ENCODE measurements at regions not wholly inside any gene's neighbourhood (a gene's known extent, or its start where the extent isn't known, plus 50 kb on each side); places are given as distances from the start of the nearest gene placed in this dataset.

DNA sequence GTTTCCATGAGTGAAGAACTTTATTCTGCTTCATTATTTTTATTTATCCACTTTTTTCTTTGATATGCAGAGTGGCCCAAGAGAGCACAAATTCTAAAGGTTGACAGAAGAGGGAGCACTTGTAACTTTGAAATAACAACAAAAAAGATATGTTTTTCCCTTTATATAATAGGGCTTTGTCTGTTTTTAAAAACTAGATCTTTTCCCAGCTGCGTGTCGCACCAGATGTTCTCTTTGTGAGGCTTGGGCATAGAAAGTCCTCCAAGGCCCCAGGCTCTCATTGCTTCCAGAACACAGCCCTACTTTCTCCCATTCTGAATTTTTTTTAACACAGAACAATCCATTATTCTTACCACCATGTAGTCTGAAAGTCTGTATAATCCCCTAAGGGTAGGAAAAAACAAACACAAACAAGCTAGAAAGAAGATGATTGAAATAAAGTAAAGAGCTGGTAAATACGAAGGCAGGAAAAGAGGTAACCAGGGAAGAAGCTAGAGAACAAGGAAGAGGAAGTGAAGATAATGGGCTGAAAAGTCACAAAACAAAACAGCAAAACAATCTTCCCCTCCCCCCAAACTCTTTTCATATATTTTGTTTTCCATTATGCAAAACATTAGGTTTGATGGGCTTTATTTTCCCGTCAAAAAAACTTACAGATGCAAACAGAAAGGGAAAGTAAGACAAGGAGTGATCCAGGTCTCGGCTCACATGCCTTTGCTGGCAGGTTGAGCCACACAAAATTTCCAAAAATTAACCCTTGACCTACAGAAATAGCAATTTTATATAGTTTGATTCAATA, 160.4 kb downstream of the ABCA8 start:
- Histone ChIP-seq H3K27me3 (ENCODE audit: control insufficient read depth in 1 of 2, insufficient read depth in 1 of 2, low read length in 2 of 2) (no peaks in the 10 kb centered on the region), H3K18ac (ENCODE audit: low read depth in 1 of 2, low read length in 2 of 2) (no peak overlapping the region), H3K36me3 (ENCODE audit: control insufficient read depth in 1 of 2, insufficient read depth in 2 of 2, low read depth in 1 of 2, low read length in 2 of 2) (no peaks in the 10 kb centered on the region), H3K4me1 (ENCODE audit: control insufficient read depth, insufficient read depth, low read depth, low read length) (peaks cover 2% of the 10 kb centered on the region), H3K14ac (ENCODE audit: low read length in 2 of 2) (no peak overlapping the region), H2BK15ac (ENCODE audit: low read depth, poor library complexity, severe bottlenecking) (no peak overlapping the region), H3K4me2 (ENCODE audit: low read length, poor library complexity, severe bottlenecking) (no peak overlapping the region), H2BK120ac (ENCODE audit: low read depth, low read length) (peak overlapping the region; percentile 49), H2AK5ac (ENCODE audit: low read length, severe bottlenecking) (no peak overlapping the region), H2BK12ac (ENCODE audit: low read length in 2 of 2) (no peak overlapping the region), H3K4me3 (ENCODE audit: insufficient read depth in 1 of 2, low read depth in 1 of 2, low read length in 2 of 2) (peak overlapping the region in 1 of 2 experiments; percentile 9), H3K79me1 (replicated peaks; ENCODE audit: low read length, poor library complexity, severe bottlenecking) (no peaks in the 10 kb centered on the region), H3K23ac (ENCODE audit: low read length in 2 of 2) (no peak overlapping the region), H2AFZ (ENCODE audit: low read depth, low read length) (no peak overlapping the region), H3K9ac (ENCODE audit: low read length) (peak overlapping the region; percentile 83), H4K91ac (ENCODE audit: low read length) (no peak overlapping the region), H3K27ac (ENCODE audit: low read length, poor library complexity, severe bottlenecking) (no peak overlapping the region), H4K8ac (ENCODE audit: low read length) (no peak overlapping the region), H3K9me3 (ENCODE audit: control insufficient read depth, low read length) (no peaks in the 10 kb centered on the region), H3K4ac (ENCODE audit: low read depth in 1 of 2, low read length in 2 of 2) (no peak overlapping the region), H2BK5ac (ENCODE audit: low read depth, low read length, poor library complexity, severe bottlenecking) (no peak overlapping the region)
- WGBS, result 55% methylated on average over 3 of the region's 5 CpGs
- DNase-seq, result peak; percentile 39

GRCh38 chr17:68792873-68793272, 162.3 kb downstream of the ABCA8 start:
- Histone ChIP-seq H4K8ac (ENCODE audit: low read length) (peak overlapping the region; percentile 52), H3K4ac (ENCODE audit: low read depth in 1 of 2, low read length in 2 of 2) (peak overlapping the region in 1 of 2 experiments; percentile 94)
- WGBS, result 0% methylated on average over 2 of the region's 2 CpGs

DNA sequence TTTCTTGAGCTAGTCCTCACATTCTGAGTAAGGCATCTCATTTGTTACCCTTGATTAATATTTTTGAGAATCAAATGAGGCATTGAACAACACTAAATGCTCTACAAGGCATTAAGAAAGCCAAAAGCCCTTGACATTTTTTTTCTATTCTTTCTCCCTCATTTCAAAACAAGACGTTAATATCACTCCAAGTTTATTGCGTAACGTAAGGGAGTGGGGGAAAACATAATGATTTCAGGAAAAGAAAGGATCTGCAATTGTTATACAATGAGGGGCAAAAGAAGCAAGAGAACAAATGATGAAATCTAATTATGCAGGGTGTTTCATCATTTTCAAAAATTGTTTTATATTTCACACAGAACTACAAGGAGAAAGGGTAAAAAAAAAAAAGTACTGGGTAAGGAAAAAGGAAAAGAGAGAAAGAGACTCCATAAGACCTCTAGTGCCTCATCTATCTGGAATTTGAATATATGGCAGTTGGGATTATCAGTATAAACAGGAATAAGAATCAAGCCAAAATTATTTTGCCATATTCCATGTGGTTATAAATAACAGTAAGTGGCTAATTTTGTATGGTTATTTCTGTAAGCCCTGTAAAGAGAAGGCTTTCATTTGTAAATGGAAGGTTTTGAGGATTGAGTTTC, 163.0 kb downstream of the ABCA8 start:
- no peak overlapping the region for H2AFZ ChIP-seq (ENCODE audit: low read depth, low read length)
- DNase-seq, result peak; percentile 31

More at GRCh38 chr17:68792873-68793272, 162.3 kb downstream of the ABCA8 start:
- peak overlapping the region; percentile 69 to 88 for H3K18ac ChIP-seq (ENCODE audit: low read depth in 1 of 2, low read length in 2 of 2)
- peak overlapping the region; percentile 71 for H2BK120ac ChIP-seq (ENCODE audit: low read depth, low read length)
- H3K9me3 ChIP-seq (ENCODE audit: control insufficient read depth, low read length), result no peaks in the 10 kb centered on the region
- H3K4me2 ChIP-seq (ENCODE audit: low read length, poor library complexity, severe bottlenecking), result no peak overlapping the region
- no peak overlapping the region for H2BK5ac ChIP-seq (ENCODE audit: low read depth, low read length, poor library complexity, severe bottlenecking)
- H2BK12ac ChIP-seq (ENCODE audit: low read length in 2 of 2), result peak overlapping the region; percentile 83 to 95
- H3K36me3 ChIP-seq (ENCODE audit: control insufficient read depth in 1 of 2, insufficient read depth in 2 of 2, low read depth in 1 of 2, low read length in 2 of 2), result no peaks in the 10 kb centered on the region
- H2BK15ac ChIP-seq (ENCODE audit: low read depth, poor library complexity, severe bottlenecking), result no peak overlapping the region
- no peaks in the 10 kb centered on the region for H3K79me1 ChIP-seq (replicated peaks; ENCODE audit: low read length, poor library complexity, severe bottlenecking)
- peak overlapping the region; percentile 75 for H3K9ac ChIP-seq (ENCODE audit: low read length)
- H3K23ac ChIP-seq (ENCODE audit: low read length in 2 of 2), result no peak overlapping the region
- H3K4me1 ChIP-seq (ENCODE audit: control insufficient read depth, insufficient read depth, low read depth, low read length), result peaks cover 2% of the 10 kb centered on the region
- DNase-seq, result peak; percentile 16
- H3K27me3 ChIP-seq (ENCODE audit: control insufficient read depth in 1 of 2, insufficient read depth in 1 of 2, low read length in 2 of 2), result no peaks in the 10 kb centered on the region
- no peak overlapping the region for H3K4me3 ChIP-seq (ENCODE audit: insufficient read depth in 1 of 2, low read depth in 1 of 2, low read length in 2 of 2)
- no peak overlapping the region for H3K27ac ChIP-seq (ENCODE audit: low read length, poor library complexity, severe bottlenecking)
- no peak overlapping the region for H2AK5ac ChIP-seq (ENCODE audit: low read length, severe bottlenecking)
- H2AFZ ChIP-seq (ENCODE audit: low read depth, low read length), result no peak overlapping the region
- peak overlapping the region; percentile 86 for H4K91ac ChIP-seq (ENCODE audit: low read length)
- H3K14ac ChIP-seq (ENCODE audit: low read length in 2 of 2), result no peak overlapping the region

GRCh38 chr17:68790931-68791330, 164.3 kb downstream of the ABCA8 start:
- Histone ChIP-seq H3K23ac (ENCODE audit: low read length in 2 of 2) (no peak overlapping the region), H3K4me2 (ENCODE audit: low read length, poor library complexity, severe bottlenecking) (no peak overlapping the region), H2BK15ac (ENCODE audit: low read depth, poor library complexity, severe bottlenecking) (no peak overlapping the region), H3K36me3 (ENCODE audit: control insufficient read depth in 1 of 2, insufficient read depth in 2 of 2, low read depth in 1 of 2, low read length in 2 of 2) (no peaks in the 10 kb centered on the region), H4K8ac (ENCODE audit: low read length) (no peak overlapping the region), H3K79me1 (replicated peaks; ENCODE audit: low read length, poor library complexity, severe bottlenecking) (no peaks in the 10 kb centered on the region), H3K27ac (ENCODE audit: low read length, poor library complexity, severe bottlenecking) (no peak overlapping the region), H3K9me3 (ENCODE audit: control insufficient read depth, low read length) (no peaks in the 10 kb centered on the region), H2BK5ac (ENCODE audit: low read depth, low read length, poor library complexity, severe bottlenecking) (no peak overlapping the region), H4K91ac (ENCODE audit: low read length) (no peak overlapping the region), H2BK120ac (ENCODE audit: low read depth, low read length) (no peak overlapping the region), H3K9ac (ENCODE audit: low read length) (peak overlapping the region; percentile 49), H2AK5ac (ENCODE audit: low read length, severe bottlenecking) (no peak overlapping the region), H3K4me1 (ENCODE audit: control insufficient read depth, insufficient read depth, low read depth, low read length) (no peaks in the 10 kb centered on the region), H3K4ac (ENCODE audit: low read depth in 1 of 2, low read length in 2 of 2) (no peak overlapping the region), H3K27me3 (ENCODE audit: control insufficient read depth in 1 of 2, insufficient read depth in 1 of 2, low read length in 2 of 2) (no peaks in the 10 kb centered on the region), H2AFZ (ENCODE audit: low read depth, low read length) (no peak overlapping the region), H3K14ac (ENCODE audit: low read length in 2 of 2) (no peak overlapping the region), H3K4me3 (ENCODE audit: insufficient read depth in 1 of 2, low read depth in 1 of 2, low read length in 2 of 2) (no peak overlapping the region), H3K18ac (ENCODE audit: low read depth in 1 of 2, low read length in 2 of 2) (no peak overlapping the region), H2BK12ac (ENCODE audit: low read length in 2 of 2) (no peak overlapping the region)
- DNase-seq, result no peak
- WGBS, result 92% methylated on average over 5 of the region's 6 CpGs

More for the DNA sequence above, 163.0 kb downstream of the ABCA8 start:
- H4K8ac ChIP-seq (ENCODE audit: low read length), result peak overlapping the region; percentile 71
- H3K36me3 ChIP-seq (ENCODE audit: control insufficient read depth in 1 of 2, insufficient read depth in 2 of 2, low read depth in 1 of 2, low read length in 2 of 2), result no peaks in the 10 kb centered on the region
- H3K4me1 ChIP-seq (ENCODE audit: control insufficient read depth, insufficient read depth, low read depth, low read length), result peaks cover 2% of the 10 kb centered on the region
- no CpG with 5 or more reads among the region's 3 CpGs for WGBS
- H3K4me2 ChIP-seq (ENCODE audit: low read length, poor library complexity, severe bottlenecking), result no peak overlapping the region
- H3K4ac ChIP-seq (ENCODE audit: low read depth in 1 of 2, low read length in 2 of 2), result no peak overlapping the region
- H2AK5ac ChIP-seq (ENCODE audit: low read length, severe bottlenecking), result no peak overlapping the region
- peak overlapping the region in 1 of 2 experiments; percentile 69 for H3K18ac ChIP-seq (ENCODE audit: low read depth in 1 of 2, low read length in 2 of 2)
- no peak overlapping the region for H2BK15ac ChIP-seq (ENCODE audit: low read depth, poor library complexity, severe bottlenecking)
- H3K23ac ChIP-seq (ENCODE audit: low read length in 2 of 2), result no peak overlapping the region
- peak overlapping the region; percentile 75 for H3K9ac ChIP-seq (ENCODE audit: low read length)
- H2BK120ac ChIP-seq (ENCODE audit: low read depth, low read length), result no peak overlapping the region
- H3K27me3 ChIP-seq (ENCODE audit: control insufficient read depth in 1 of 2, insufficient read depth in 1 of 2, low read length in 2 of 2), result no peaks in the 10 kb centered on the region
- H3K79me1 ChIP-seq (replicated peaks; ENCODE audit: low read length, poor library complexity, severe bottlenecking), result no peaks in the 10 kb centered on the region
- peak overlapping the region; percentile 6 to 57 for H2BK12ac ChIP-seq (ENCODE audit: low read length in 2 of 2)
- no peak overlapping the region for H4K91ac ChIP-seq (ENCODE audit: low read length)
- H2BK5ac ChIP-seq (ENCODE audit: low read depth, low read length, poor library complexity, severe bottlenecking), result no peak overlapping the region
- H3K27ac ChIP-seq (ENCODE audit: low read length, poor library complexity, severe bottlenecking), result no peak overlapping the region
- H3K9me3 ChIP-seq (ENCODE audit: control insufficient read depth, low read length), result no peaks in the 10 kb centered on the region
- no peak overlapping the region for H3K14ac ChIP-seq (ENCODE audit: low read length in 2 of 2)
- peak overlapping the region in 1 of 2 experiments; percentile 5 for H3K4me3 ChIP-seq (ENCODE audit: insufficient read depth in 1 of 2, low read depth in 1 of 2, low read length in 2 of 2)

Measured in mesenchymal stem cell (in vitro differentiated cells and primary cell).